ENCODE measurements at regions not wholly inside any gene's neighbourhood (a gene's known extent, or its start where the extent isn't known, plus 50 kb on each side); places are given as distances from the start of the nearest gene placed in this dataset.
A peak's percentile ranks its signal among the peaks of the same experiment; 100 is the strongest.

- H3K36me3 Mint-ChIP-seq (ENCODE audit: low read depth), result no peaks in the 10 kb centered on the region
- no peak overlapping the region for H3K4me3 Mint-ChIP-seq
- H3K27me3 Mint-ChIP-seq, result peaks cover 38% of the 10 kb centered on the region
- no peak for DNase-seq
- H3K4me1 Mint-ChIP-seq (ENCODE audit: low read depth), result no peaks in the 10 kb centered on the region
- no peak overlapping the region for H3K27ac Mint-ChIP-seq
- no peaks in the 10 kb centered on the region for H3K9me3 Mint-ChIP-seq
These were observed 397.4 kb upstream of the RPS6KA3 start for GRCh38 chrX:20664131-20664530.

- H3K4me3 Mint-ChIP-seq, result no peak overlapping the region
These were observed 396.6 kb upstream of the RPS6KA3 start for GRCh38 chrX:20663336-20663735.

GRCh38 chrX:20656721-20657120 is 390.0 kb upstream of the RPS6KA3 start:
- H3K27me3 Mint-ChIP-seq, result peaks cover 14% of the 10 kb centered on the region
- no peaks in the 10 kb centered on the region for H3K9me3 Mint-ChIP-seq
- H3K4me3 Mint-ChIP-seq, result no peak overlapping the region
- no peaks in the 10 kb centered on the region for H3K4me1 Mint-ChIP-seq (ENCODE audit: low read depth)
- H3K27ac Mint-ChIP-seq, result no peak overlapping the region
- no peak for DNase-seq
- no peaks in the 10 kb centered on the region for H3K36me3 Mint-ChIP-seq (ENCODE audit: low read depth)

More at GRCh38 chrX:20663336-20663735, 396.6 kb upstream of the RPS6KA3 start:
- no peaks in the 10 kb centered on the region for H3K36me3 Mint-ChIP-seq (ENCODE audit: low read depth)
- no peaks in the 10 kb centered on the region for H3K4me1 Mint-ChIP-seq (ENCODE audit: low read depth)
- no peak overlapping the region for H3K27ac Mint-ChIP-seq
- no peak for DNase-seq
- peaks cover 35% of the 10 kb centered on the region for H3K27me3 Mint-ChIP-seq
- no peaks in the 10 kb centered on the region for H3K9me3 Mint-ChIP-seq

- Mint-ChIP-seq H3K9me3 (no peaks in the 10 kb centered on the region), H3K27me3 (peaks cover 10% of the 10 kb centered on the region), H3K36me3 (ENCODE audit: low read depth) (no peaks in the 10 kb centered on the region), H3K4me3 (no peak overlapping the region), H3K27ac (no peak overlapping the region), H3K4me1 (ENCODE audit: low read depth) (no peaks in the 10 kb centered on the region)
- DNase-seq, result no peak
These were observed 387.9 kb upstream of the RPS6KA3 start for GRCh38 chrX:20654596-20655106.

DNA sequence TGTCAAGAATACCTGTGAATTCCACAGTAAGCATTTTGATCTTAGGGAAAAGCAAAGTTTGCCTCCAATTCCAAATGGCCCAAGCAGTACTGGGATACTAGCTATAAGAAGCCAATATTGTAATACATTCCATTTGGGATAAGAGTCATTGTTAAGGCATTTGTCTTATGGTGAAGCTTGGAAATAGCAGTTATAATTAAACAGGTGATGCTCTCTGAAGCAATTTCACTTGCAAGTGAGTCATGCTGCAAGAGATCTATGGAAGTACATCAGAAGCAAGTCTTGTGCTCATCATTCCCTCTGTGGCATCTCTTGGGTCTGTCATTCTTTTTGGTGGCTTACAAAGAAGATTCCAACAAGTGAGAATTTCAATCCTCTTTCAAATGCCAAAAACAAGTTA is 386.4 kb upstream of the RPS6KA3 start:
- no peaks in the 10 kb centered on the region for H3K4me1 Mint-ChIP-seq (ENCODE audit: low read depth)
- H3K27ac Mint-ChIP-seq, result no peak overlapping the region
- H3K36me3 Mint-ChIP-seq (ENCODE audit: low read depth), result no peaks in the 10 kb centered on the region
- no peak overlapping the region for H3K4me3 Mint-ChIP-seq
- H3K9me3 Mint-ChIP-seq, result no peaks in the 10 kb centered on the region
- peaks cover 10% of the 10 kb centered on the region for H3K27me3 Mint-ChIP-seq
- no peak for DNase-seq

- Mint-ChIP-seq H3K27me3 (peaks cover 60% of the 10 kb centered on the region), H3K9me3 (no peaks in the 10 kb centered on the region), H3K4me3 (no peak overlapping the region), H3K4me1 (ENCODE audit: low read depth) (no peaks in the 10 kb centered on the region), H3K36me3 (ENCODE audit: low read depth) (no peaks in the 10 kb centered on the region), H3K27ac (no peak overlapping the region)
- no peak for DNase-seq
These were observed 375.2 kb upstream of the RPS6KA3 start for GRCh38 chrX:20641954-20642353.

- Mint-ChIP-seq H3K4me1 (ENCODE audit: low read depth) (no peaks in the 10 kb centered on the region), H3K36me3 (ENCODE audit: low read depth) (no peaks in the 10 kb centered on the region), H3K27ac (no peak overlapping the region), H3K4me3 (no peak overlapping the region), H3K27me3 (peaks cover 50% of the 10 kb centered on the region), H3K9me3 (no peaks in the 10 kb centered on the region)
- no peak for DNase-seq
These were observed 372.4 kb upstream of the RPS6KA3 start for GRCh38 chrX:20639115-20639514.

GRCh38 chrX:20637351-20637750 is 370.6 kb upstream of the RPS6KA3 start:
- Mint-ChIP-seq H3K9me3 (no peaks in the 10 kb centered on the region), H3K27ac (no peak overlapping the region), H3K36me3 (ENCODE audit: low read depth) (no peaks in the 10 kb centered on the region), H3K27me3 (peaks cover 50% of the 10 kb centered on the region), H3K4me3 (no peak overlapping the region), H3K4me1 (ENCODE audit: low read depth) (no peaks in the 10 kb centered on the region)
- DNase-seq, result no peak

DNA sequence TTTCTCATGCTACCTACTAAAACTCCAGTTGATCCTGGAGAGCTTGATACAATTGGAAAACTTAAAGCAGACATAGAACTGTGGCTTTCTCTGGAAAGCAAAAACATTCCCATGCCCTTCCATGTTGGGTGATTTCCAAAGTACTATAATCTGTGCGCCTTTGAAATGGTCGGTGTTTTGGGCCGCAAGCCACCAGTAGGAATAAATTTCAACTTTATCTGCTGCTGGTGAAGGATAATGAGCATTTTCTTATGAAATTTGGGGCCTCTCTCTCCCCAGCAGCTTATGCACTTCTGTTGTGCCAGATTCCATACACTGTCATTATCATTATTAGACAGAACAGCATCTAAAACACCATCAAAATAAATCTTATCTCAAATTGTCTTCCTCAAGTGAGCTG is 366.7 kb upstream of the RPS6KA3 start:
- no peak for DNase-seq
- no peak overlapping the region for H3K27ac Mint-ChIP-seq
- H3K4me3 Mint-ChIP-seq, result no peak overlapping the region
- H3K36me3 Mint-ChIP-seq (ENCODE audit: low read depth), result no peaks in the 10 kb centered on the region
- H3K9me3 Mint-ChIP-seq, result no peaks in the 10 kb centered on the region
- H3K27me3 Mint-ChIP-seq, result peaks cover 56% of the 10 kb centered on the region
- no peaks in the 10 kb centered on the region for H3K4me1 Mint-ChIP-seq (ENCODE audit: low read depth)

DNA sequence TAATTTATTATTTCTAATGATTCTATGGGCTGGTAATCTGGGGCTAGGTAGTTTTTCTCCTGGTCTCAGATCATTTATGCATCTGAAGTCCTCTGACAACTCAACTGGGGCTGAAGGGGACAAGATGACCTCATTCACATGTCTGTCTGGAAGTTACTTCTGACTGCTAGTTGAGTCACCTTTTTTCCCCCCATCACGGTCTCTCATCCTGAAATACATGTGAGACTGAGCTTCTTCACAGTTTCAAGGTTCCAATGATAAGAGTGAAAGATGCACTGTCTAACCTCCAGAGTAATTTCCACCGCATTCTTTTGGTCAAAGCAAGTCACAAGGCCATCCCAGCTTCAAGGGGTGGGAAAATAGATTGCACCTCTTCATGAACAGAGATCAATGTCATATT is 356.7 kb upstream of the RPS6KA3 start:
- H3K27ac Mint-ChIP-seq, result no peak overlapping the region
- H3K36me3 Mint-ChIP-seq (ENCODE audit: low read depth), result no peaks in the 10 kb centered on the region
- peaks cover 4% of the 10 kb centered on the region for H3K4me1 Mint-ChIP-seq (ENCODE audit: low read depth)
- no peak overlapping the region for H3K4me3 Mint-ChIP-seq
- no peaks in the 10 kb centered on the region for H3K9me3 Mint-ChIP-seq
- peaks cover 21% of the 10 kb centered on the region for H3K27me3 Mint-ChIP-seq
- no peak for DNase-seq

DNA sequence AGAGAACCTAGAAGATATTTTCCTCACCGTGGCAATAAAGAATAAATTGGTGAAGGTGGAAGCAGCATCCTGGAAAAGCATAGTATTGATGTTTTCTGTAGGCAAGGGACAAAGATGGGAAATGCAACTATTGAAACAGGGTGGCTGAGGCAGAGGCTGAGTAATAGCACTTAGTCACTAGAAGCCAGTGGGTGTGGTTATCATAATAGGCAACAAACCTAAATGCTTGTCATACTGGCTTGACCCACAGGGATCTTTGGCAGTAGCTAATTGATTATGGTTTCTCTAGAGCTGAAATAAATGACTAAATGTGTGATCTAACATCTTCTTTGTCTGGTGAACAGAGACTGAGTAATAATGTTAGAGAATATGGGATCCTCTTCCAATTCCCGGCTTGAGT is 353.6 kb upstream of the RPS6KA3 start:
- H3K27ac Mint-ChIP-seq, result no peak overlapping the region
- no peak overlapping the region for H3K4me3 Mint-ChIP-seq
- peaks cover 4% of the 10 kb centered on the region for H3K4me1 Mint-ChIP-seq (ENCODE audit: low read depth)
- no peak for DNase-seq
- no peaks in the 10 kb centered on the region for H3K9me3 Mint-ChIP-seq
- H3K36me3 Mint-ChIP-seq (ENCODE audit: low read depth), result no peaks in the 10 kb centered on the region
- H3K27me3 Mint-ChIP-seq, result peaks cover 19% of the 10 kb centered on the region

- H3K4me3 Mint-ChIP-seq, result no peak overlapping the region
These were observed 343.3 kb upstream of the RPS6KA3 start for GRCh38 chrX:20609916-20610415.

GRCh38 chrX:20606831-20607230 is 340.1 kb upstream of the RPS6KA3 start:
- H3K9me3 Mint-ChIP-seq, result no peaks in the 10 kb centered on the region
- DNase-seq, result no peak
- H3K36me3 Mint-ChIP-seq (ENCODE audit: low read depth), result no peaks in the 10 kb centered on the region
- no peak overlapping the region for H3K27ac Mint-ChIP-seq
- H3K4me3 Mint-ChIP-seq, result no peak overlapping the region
- no peaks in the 10 kb centered on the region for H3K4me1 Mint-ChIP-seq (ENCODE audit: low read depth)
- peaks cover 70% of the 10 kb centered on the region for H3K27me3 Mint-ChIP-seq

More at GRCh38 chrX:20609916-20610415, 343.3 kb upstream of the RPS6KA3 start:
- no peaks in the 10 kb centered on the region for H3K9me3 Mint-ChIP-seq
- no peaks in the 10 kb centered on the region for H3K36me3 Mint-ChIP-seq (ENCODE audit: low read depth)
- no peaks in the 10 kb centered on the region for H3K4me1 Mint-ChIP-seq (ENCODE audit: low read depth)
- H3K27me3 Mint-ChIP-seq, result peaks cover 73% of the 10 kb centered on the region
- H3K27ac Mint-ChIP-seq, result no peak overlapping the region
- DNase-seq, result no peak

DNA sequence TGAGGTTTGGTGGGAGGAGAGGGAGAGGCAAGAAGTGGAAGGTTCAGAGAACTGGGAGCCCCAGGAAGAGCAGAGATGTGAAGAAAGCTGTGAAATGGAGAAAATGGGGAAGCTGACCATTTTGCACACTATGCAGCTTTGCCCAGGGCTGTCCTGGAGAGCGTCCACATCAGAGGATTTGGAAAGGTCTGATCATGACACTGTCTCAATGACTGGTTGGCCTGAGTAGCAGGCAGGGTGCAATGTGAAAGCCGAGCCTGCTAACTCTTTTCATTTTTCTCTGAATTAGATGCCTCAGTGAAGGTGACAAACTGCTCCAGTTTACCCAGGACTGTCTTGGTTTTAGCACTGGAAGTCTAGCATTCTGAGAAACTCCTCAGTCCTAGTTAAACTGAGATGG is 330.1 kb upstream of the RPS6KA3 start:
- no peak overlapping the region for H3K27ac Mint-ChIP-seq
- no peaks in the 10 kb centered on the region for H3K36me3 Mint-ChIP-seq (ENCODE audit: low read depth)
- no peak overlapping the region for H3K4me3 Mint-ChIP-seq
- H3K4me1 Mint-ChIP-seq (ENCODE audit: low read depth), result peaks cover 30% of the 10 kb centered on the region
- H3K27me3 Mint-ChIP-seq, result peaks cover 60% of the 10 kb centered on the region
- H3K9me3 Mint-ChIP-seq, result no peaks in the 10 kb centered on the region
- no peak for DNase-seq

GRCh38 chrX:20595928-20596575 is 329.3 kb upstream of the RPS6KA3 start:
- H3K36me3 Mint-ChIP-seq (ENCODE audit: low read depth), result no peaks in the 10 kb centered on the region
- no peaks in the 10 kb centered on the region for H3K9me3 Mint-ChIP-seq
- DNase-seq, result peak; percentile 50
- H3K27ac Mint-ChIP-seq, result peak overlapping the region; percentile 83
- peaks cover 30% of the 10 kb centered on the region for H3K4me1 Mint-ChIP-seq (ENCODE audit: low read depth)
- H3K4me3 Mint-ChIP-seq, result no peak overlapping the region
- peaks cover 64% of the 10 kb centered on the region for H3K27me3 Mint-ChIP-seq

All from activated T-cell treated with anti-CD3 and anti-CD28 coated beads, Interleukin-2, amount 50 U/mL, for 24 hours (primary cell).